Body of pancreas (tissue), 4 donors: ENCODE measurements at regions not wholly inside any gene's neighbourhood (a gene's known extent, or its start where the extent isn't known, plus 50 kb on each side); places are given as distances from the start of the nearest gene placed in this dataset.

Experiments
- POLR2A ChIP-seq, 3 donors: fragments of 450-650 bp; IDR thresholded peaks; one replicate each; pipeline ENCODE4 v1.6.1; 2016; ENCODE audit warnings: antibody characterized with exemption in 3 of 3, mild to moderate bottlenecking in 2 of 3
- TF ChIP-seq, protein P1 (sequence below), 7 experiments: fragments of 450-650 bp in 4 of 7; fragments of 200-600 bp in 3 of 7; sonication (generic) in 3 of 7; IDR thresholded peaks; one replicate each; pipeline ENCODE4 v1.5.1; 2016 to 2019; ENCODE audit warnings: antibody characterized with exemption in 7 of 7

- TF ChIP-seq, protein P1, sequence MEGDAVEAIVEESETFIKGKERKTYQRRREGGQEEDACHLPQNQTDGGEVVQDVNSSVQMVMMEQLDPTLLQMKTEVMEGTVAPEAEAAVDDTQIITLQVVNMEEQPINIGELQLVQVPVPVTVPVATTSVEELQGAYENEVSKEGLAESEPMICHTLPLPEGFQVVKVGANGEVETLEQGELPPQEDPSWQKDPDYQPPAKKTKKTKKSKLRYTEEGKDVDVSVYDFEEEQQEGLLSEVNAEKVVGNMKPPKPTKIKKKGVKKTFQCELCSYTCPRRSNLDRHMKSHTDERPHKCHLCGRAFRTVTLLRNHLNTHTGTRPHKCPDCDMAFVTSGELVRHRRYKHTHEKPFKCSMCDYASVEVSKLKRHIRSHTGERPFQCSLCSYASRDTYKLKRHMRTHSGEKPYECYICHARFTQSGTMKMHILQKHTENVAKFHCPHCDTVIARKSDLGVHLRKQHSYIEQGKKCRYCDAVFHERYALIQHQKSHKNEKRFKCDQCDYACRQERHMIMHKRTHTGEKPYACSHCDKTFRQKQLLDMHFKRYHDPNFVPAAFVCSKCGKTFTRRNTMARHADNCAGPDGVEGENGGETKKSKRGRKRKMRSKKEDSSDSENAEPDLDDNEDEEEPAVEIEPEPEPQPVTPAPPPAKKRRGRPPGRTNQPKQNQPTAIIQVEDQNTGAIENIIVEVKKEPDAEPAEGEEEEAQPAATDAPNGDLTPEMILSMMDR (IDR thresholded peaks at IDR 0.05): no peak
- no peak for TF ChIP-seq POLR2A (IDR thresholded peaks at IDR 0.05)
Observed at GRCh38 chr18:66439670-66440069, 164.2 kb downstream of the CDH19 start.
